Lower leg skin (tissue), 3 donors: ENCODE measurements at regions not wholly inside any gene's neighbourhood (a gene's known extent, or its start where the extent isn't known, plus 50 kb on each side); places are given as distances from the start of the nearest gene placed in this dataset.

Experiments used
- POLR2A ChIP-seq, 2 donors: fragments of 450-650 bp; IDR thresholded peaks; one replicate each; pipeline ENCODE4 v1.6.1; 2016 to 2017; ENCODE audit warnings: antibody characterized with exemption in 2 of 2, mild to moderate bottlenecking in 1 of 2, moderate library complexity in 1 of 2
- TF ChIP-seq, protein P1 (sequence below), 3 donors: fragments of 450-650 bp; IDR thresholded peaks; one replicate each; pipeline ENCODE4 v1.5.1; 2016; ENCODE audit warnings: antibody characterized with exemption in 3 of 3, mild to moderate bottlenecking in 3 of 3, moderate library complexity in 2 of 3

DNA sequence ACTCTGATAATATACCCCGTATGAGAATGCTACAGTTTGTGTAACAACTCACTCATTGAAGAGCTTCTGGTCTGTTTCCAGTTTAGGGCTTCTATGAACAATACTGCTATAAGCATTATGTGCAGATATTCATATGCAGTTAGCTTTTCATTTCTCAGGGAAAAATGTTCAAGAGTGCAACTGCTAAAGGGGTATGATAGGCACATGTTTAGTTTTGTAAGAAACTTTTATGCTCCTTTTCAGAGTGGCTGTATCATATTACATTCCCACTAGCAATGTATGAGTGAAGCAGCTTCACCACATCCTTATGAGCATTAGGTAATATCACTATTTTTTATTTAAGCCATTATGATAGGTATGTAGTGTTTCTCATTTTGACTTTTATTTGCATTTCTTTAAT lies 182.6 kb upstream of the CXCL12 start:
- TF ChIP-seq, protein P1, sequence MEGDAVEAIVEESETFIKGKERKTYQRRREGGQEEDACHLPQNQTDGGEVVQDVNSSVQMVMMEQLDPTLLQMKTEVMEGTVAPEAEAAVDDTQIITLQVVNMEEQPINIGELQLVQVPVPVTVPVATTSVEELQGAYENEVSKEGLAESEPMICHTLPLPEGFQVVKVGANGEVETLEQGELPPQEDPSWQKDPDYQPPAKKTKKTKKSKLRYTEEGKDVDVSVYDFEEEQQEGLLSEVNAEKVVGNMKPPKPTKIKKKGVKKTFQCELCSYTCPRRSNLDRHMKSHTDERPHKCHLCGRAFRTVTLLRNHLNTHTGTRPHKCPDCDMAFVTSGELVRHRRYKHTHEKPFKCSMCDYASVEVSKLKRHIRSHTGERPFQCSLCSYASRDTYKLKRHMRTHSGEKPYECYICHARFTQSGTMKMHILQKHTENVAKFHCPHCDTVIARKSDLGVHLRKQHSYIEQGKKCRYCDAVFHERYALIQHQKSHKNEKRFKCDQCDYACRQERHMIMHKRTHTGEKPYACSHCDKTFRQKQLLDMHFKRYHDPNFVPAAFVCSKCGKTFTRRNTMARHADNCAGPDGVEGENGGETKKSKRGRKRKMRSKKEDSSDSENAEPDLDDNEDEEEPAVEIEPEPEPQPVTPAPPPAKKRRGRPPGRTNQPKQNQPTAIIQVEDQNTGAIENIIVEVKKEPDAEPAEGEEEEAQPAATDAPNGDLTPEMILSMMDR (IDR thresholded peaks at IDR 0.05), result no peak
- no peak for TF ChIP-seq POLR2A (IDR thresholded peaks at IDR 0.05)
